ENCODE measurements at regions not wholly inside any gene's neighbourhood (a gene's known extent, or its start where the extent isn't known, plus 50 kb on each side); places are given as distances from the start of the nearest gene placed in this dataset.

DNA sequence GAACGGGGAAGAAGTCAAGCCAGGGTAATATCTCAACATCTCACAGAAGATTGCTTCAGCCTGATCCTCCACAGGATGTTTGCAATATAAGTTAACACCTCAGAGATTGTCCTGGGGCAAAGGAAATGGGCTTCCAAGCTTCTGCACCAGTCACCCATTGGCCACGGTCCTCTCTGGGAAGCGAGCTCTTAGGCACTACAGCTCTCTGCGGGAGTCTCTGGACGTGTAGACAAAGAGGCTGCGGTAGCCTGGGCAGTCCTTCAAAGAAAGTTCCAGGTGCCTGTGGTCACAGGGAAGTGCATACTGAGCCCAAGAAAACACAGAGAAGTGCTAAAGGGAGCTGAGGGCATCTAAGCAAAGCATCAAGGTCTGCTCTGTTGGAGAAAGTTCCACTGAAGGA is 805.7 kb downstream of the DIAPH3 start:
- Histone ChIP-seq H3K4me3 (ENCODE audit: low read length in 2 of 2) (no peak overlapping the region), H3K27ac (ENCODE audit: low read depth in 1 of 2, low read length in 1 of 2) (no peak overlapping the region), H3K4me1 (ENCODE audit: control insufficient read depth in 2 of 2, insufficient read depth in 2 of 2, low read length in 2 of 2) (no peaks in the 10 kb centered on the region), H3K36me3 (ENCODE audit: control insufficient read depth in 2 of 2, insufficient read depth in 2 of 2, low read length in 1 of 2) (no peaks in the 10 kb centered on the region), H3K27me3 (ENCODE audit: control insufficient read depth in 2 of 2, insufficient read depth in 1 of 2, low read length in 1 of 2) (no peaks in the 10 kb centered on the region), H3K9me3 (ENCODE audit: control insufficient read depth in 2 of 2, insufficient read depth in 1 of 2, low read length in 1 of 2) (no peaks in the 10 kb centered on the region)
- 94% methylated on average over 6 of the region's 6 CpGs for WGBS
- DNase-seq (ENCODE audit: low read depth in 6 of 9, low spot score in 9 of 9): no peak

DNA sequence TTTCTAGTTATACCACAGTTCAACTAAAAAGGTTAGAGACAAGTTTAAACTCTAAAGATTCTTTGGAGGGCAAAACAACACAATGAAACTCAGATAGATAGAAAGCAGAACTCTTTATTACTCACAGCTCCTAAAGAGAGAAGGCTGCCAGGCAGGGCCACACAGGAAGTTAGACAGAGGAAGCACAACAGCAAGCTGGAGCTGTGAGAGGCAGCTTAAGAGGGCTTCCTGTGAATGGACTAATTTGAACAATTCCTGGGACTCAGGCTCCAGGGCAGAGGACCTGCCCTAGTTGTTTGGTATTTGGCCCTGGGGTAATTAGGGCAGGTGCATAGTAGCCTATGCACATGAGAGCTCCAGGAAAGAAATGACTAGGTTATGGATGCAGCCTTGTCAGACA is 803.6 kb downstream of the DIAPH3 start:
- no peaks in the 10 kb centered on the region for H3K9me3 ChIP-seq (ENCODE audit: control insufficient read depth in 2 of 2, insufficient read depth in 1 of 2, low read length in 1 of 2)
- no peaks in the 10 kb centered on the region for H3K36me3 ChIP-seq (ENCODE audit: control insufficient read depth in 2 of 2, insufficient read depth in 2 of 2, low read length in 1 of 2)
- H3K4me1 ChIP-seq (ENCODE audit: control insufficient read depth in 2 of 2, insufficient read depth in 2 of 2, low read length in 2 of 2): no peaks in the 10 kb centered on the region
- no peaks in the 10 kb centered on the region for H3K27me3 ChIP-seq (ENCODE audit: control insufficient read depth in 2 of 2, insufficient read depth in 1 of 2, low read length in 1 of 2)
- no peak overlapping the region for H3K27ac ChIP-seq (ENCODE audit: low read depth in 1 of 2, low read length in 1 of 2)
- H3K4me3 ChIP-seq (ENCODE audit: low read length in 2 of 2): no peak overlapping the region
- peak in 2 of 9 donors; percentile 9 to 15 for DNase-seq (ENCODE audit: low read depth in 6 of 9, low spot score in 9 of 9)

GRCh38 chr13:59360916-59361315 is 802.8 kb downstream of the DIAPH3 start:
- Histone ChIP-seq H3K4me1 (ENCODE audit: control insufficient read depth in 2 of 2, insufficient read depth in 2 of 2, low read length in 2 of 2) (no peaks in the 10 kb centered on the region), H3K27ac (ENCODE audit: low read depth in 1 of 2, low read length in 1 of 2) (no peak overlapping the region), H3K27me3 (ENCODE audit: control insufficient read depth in 2 of 2, insufficient read depth in 1 of 2, low read length in 1 of 2) (no peaks in the 10 kb centered on the region), H3K36me3 (ENCODE audit: control insufficient read depth in 2 of 2, insufficient read depth in 2 of 2, low read length in 1 of 2) (no peaks in the 10 kb centered on the region), H3K9me3 (ENCODE audit: control insufficient read depth in 2 of 2, insufficient read depth in 1 of 2, low read length in 1 of 2) (no peaks in the 10 kb centered on the region), H3K4me3 (ENCODE audit: low read length in 2 of 2) (no peak overlapping the region)
- no peak for DNase-seq (ENCODE audit: low read depth in 6 of 9, low spot score in 9 of 9)

- 84% methylated on average over 3 of the region's 3 CpGs for WGBS
Observed at GRCh38 chr13:59363313-59363712, 800.4 kb downstream of the DIAPH3 start.

GRCh38 chr13:59363947-59364346 is 799.8 kb downstream of the DIAPH3 start:
- Histone ChIP-seq H3K4me1 (ENCODE audit: control insufficient read depth in 2 of 2, insufficient read depth in 2 of 2, low read length in 2 of 2) (no peaks in the 10 kb centered on the region), H3K27me3 (ENCODE audit: control insufficient read depth in 2 of 2, insufficient read depth in 1 of 2, low read length in 1 of 2) (no peaks in the 10 kb centered on the region), H3K27ac (ENCODE audit: low read depth in 1 of 2, low read length in 1 of 2) (no peak overlapping the region), H3K4me3 (ENCODE audit: low read length in 2 of 2) (no peak overlapping the region), H3K9me3 (ENCODE audit: control insufficient read depth in 2 of 2, insufficient read depth in 1 of 2, low read length in 1 of 2) (no peaks in the 10 kb centered on the region), H3K36me3 (ENCODE audit: control insufficient read depth in 2 of 2, insufficient read depth in 2 of 2, low read length in 1 of 2) (no peaks in the 10 kb centered on the region)
- 90% methylated on average over 4 of the region's 4 CpGs for WGBS
- DNase-seq (ENCODE audit: low read depth in 6 of 9, low spot score in 9 of 9): no peak

More at GRCh38 chr13:59363313-59363712, 800.4 kb downstream of the DIAPH3 start:
- Histone ChIP-seq H3K36me3 (ENCODE audit: control insufficient read depth in 2 of 2, insufficient read depth in 2 of 2, low read length in 1 of 2) (no peaks in the 10 kb centered on the region), H3K4me1 (ENCODE audit: control insufficient read depth in 2 of 2, insufficient read depth in 2 of 2, low read length in 2 of 2) (no peaks in the 10 kb centered on the region), H3K9me3 (ENCODE audit: control insufficient read depth in 2 of 2, insufficient read depth in 1 of 2, low read length in 1 of 2) (no peaks in the 10 kb centered on the region), H3K4me3 (ENCODE audit: low read length in 2 of 2) (no peak overlapping the region), H3K27ac (ENCODE audit: low read depth in 1 of 2, low read length in 1 of 2) (no peak overlapping the region), H3K27me3 (ENCODE audit: control insufficient read depth in 2 of 2, insufficient read depth in 1 of 2, low read length in 1 of 2) (no peaks in the 10 kb centered on the region)
- no peak for DNase-seq (ENCODE audit: low read depth in 6 of 9, low spot score in 9 of 9)

DNA sequence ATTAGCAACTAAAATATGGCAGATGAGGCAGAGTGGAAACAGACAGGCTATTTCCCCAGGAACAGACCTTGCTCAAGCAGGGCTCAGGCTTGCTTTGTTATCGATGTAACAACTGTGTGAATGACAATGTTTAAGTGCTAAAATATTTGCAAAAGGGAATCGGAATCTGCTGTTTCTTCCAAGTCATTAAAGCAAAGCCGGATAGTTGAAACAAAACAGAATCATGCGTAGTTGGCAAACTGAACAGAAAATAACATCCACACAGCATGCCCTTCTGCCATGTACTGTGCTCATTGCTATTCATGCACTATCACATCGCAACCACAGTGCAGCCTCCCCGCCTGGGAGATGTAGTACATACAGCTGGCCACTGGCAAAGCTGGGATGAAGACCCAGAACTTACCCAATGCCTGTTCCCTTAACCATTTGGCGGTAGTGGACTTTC is 799.1 kb downstream of the DIAPH3 start:
- no peak overlapping the region for H3K27ac ChIP-seq (ENCODE audit: low read depth in 1 of 2, low read length in 1 of 2)
- WGBS: 95% methylated on average over 7 of the region's 7 CpGs

DNA sequence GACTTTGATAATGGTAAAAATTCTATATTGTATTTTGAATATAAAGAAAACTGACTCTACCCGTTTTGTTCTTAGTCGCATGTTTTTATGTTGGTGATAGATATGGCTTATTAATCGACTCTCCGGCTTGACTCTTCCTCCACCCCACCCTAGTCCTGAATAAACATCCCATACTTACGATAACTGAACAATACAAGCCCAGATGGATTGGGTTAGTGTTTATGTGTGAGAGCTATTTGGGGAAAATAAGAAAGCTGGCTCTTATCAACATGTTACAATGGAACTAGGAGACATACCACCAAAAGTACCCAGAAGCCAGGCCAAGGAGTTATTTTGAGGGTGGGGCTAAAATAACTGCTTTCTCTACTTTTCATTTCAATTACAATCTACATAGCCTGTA is 796.3 kb downstream of the DIAPH3 start:
- WGBS: 97% methylated on average over 5 of the region's 5 CpGs
- no peak for DNase-seq (ENCODE audit: low read depth in 6 of 9, low spot score in 9 of 9)
- Histone ChIP-seq H3K4me1 (ENCODE audit: control insufficient read depth in 2 of 2, insufficient read depth in 2 of 2, low read length in 2 of 2) (no peaks in the 10 kb centered on the region), H3K27me3 (ENCODE audit: control insufficient read depth in 2 of 2, insufficient read depth in 1 of 2, low read length in 1 of 2) (no peaks in the 10 kb centered on the region), H3K27ac (ENCODE audit: low read depth in 1 of 2, low read length in 1 of 2) (no peak overlapping the region), H3K36me3 (ENCODE audit: control insufficient read depth in 2 of 2, insufficient read depth in 2 of 2, low read length in 1 of 2) (no peaks in the 10 kb centered on the region), H3K4me3 (ENCODE audit: low read length in 2 of 2) (no peak overlapping the region), H3K9me3 (ENCODE audit: control insufficient read depth in 2 of 2, insufficient read depth in 1 of 2, low read length in 1 of 2) (no peaks in the 10 kb centered on the region)

More for the DNA sequence above, 799.1 kb downstream of the DIAPH3 start:
- no peak overlapping the region for H3K4me3 ChIP-seq (ENCODE audit: low read length in 2 of 2)
- no peak for DNase-seq (ENCODE audit: low read depth in 6 of 9, low spot score in 9 of 9)
- no peaks in the 10 kb centered on the region for H3K27me3 ChIP-seq (ENCODE audit: control insufficient read depth in 2 of 2, insufficient read depth in 1 of 2, low read length in 1 of 2)
- H3K4me1 ChIP-seq (ENCODE audit: control insufficient read depth in 2 of 2, insufficient read depth in 2 of 2, low read length in 2 of 2): no peaks in the 10 kb centered on the region
- no peaks in the 10 kb centered on the region for H3K36me3 ChIP-seq (ENCODE audit: control insufficient read depth in 2 of 2, insufficient read depth in 2 of 2, low read length in 1 of 2)
- no peaks in the 10 kb centered on the region for H3K9me3 ChIP-seq (ENCODE audit: control insufficient read depth in 2 of 2, insufficient read depth in 1 of 2, low read length in 1 of 2)

DNA sequence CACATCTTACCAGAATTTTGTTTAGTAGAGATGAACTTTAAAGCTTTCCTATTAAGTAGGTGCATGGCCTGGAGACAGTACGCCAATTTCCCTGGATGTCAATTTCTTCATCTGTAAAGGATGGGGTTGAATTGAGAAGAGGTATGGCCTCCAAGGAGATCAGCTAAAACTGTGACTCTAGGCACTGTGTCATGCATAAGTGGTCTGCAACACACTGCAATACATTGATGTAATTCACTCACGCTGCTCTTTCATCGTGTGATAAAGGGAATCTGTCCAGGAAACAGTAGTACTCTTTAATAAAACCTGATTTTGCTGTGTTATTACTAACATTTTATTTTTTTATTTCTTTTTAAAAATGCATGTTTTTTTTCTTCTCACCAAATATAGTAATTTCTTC is 795.8 kb downstream of the DIAPH3 start:
- Histone ChIP-seq H3K4me1 (ENCODE audit: control insufficient read depth in 2 of 2, insufficient read depth in 2 of 2, low read length in 2 of 2) (no peaks in the 10 kb centered on the region), H3K27ac (ENCODE audit: low read depth in 1 of 2, low read length in 1 of 2) (no peak overlapping the region), H3K27me3 (ENCODE audit: control insufficient read depth in 2 of 2, insufficient read depth in 1 of 2, low read length in 1 of 2) (no peaks in the 10 kb centered on the region), H3K9me3 (ENCODE audit: control insufficient read depth in 2 of 2, insufficient read depth in 1 of 2, low read length in 1 of 2) (no peaks in the 10 kb centered on the region), H3K4me3 (ENCODE audit: low read length in 2 of 2) (no peak overlapping the region), H3K36me3 (ENCODE audit: control insufficient read depth in 2 of 2, insufficient read depth in 2 of 2, low read length in 1 of 2) (no peaks in the 10 kb centered on the region)
- no peak for DNase-seq (ENCODE audit: low read depth in 6 of 9, low spot score in 9 of 9)
- 98% methylated on average over 3 of the region's 3 CpGs for WGBS

DNA sequence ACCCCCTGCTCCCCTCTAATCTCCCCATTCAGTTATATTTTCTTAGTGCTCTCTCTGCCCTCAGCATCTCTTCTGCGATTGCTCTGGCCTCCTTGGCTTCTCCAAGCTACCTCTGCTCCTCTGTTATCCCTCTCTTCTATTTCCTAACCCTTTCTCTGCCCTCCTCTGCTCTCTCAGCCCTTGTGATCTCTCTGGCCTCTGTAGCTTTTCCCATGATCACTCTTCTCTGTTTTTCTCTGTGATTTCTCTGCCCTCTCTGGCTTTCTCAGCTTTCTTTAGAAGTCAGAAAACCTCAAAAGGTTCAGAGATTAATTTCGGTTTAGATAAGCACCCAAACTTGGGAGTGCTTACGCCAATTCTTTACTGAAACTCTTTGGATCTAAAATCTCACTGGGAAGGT is 795.0 kb downstream of the DIAPH3 start:
- WGBS: 95% methylated on average over 3 of the region's 3 CpGs
- Histone ChIP-seq H3K27ac (ENCODE audit: low read depth in 1 of 2, low read length in 1 of 2) (no peak overlapping the region), H3K4me3 (ENCODE audit: low read length in 2 of 2) (no peak overlapping the region), H3K27me3 (ENCODE audit: control insufficient read depth in 2 of 2, insufficient read depth in 1 of 2, low read length in 1 of 2) (no peaks in the 10 kb centered on the region), H3K9me3 (ENCODE audit: control insufficient read depth in 2 of 2, insufficient read depth in 1 of 2, low read length in 1 of 2) (no peaks in the 10 kb centered on the region), H3K36me3 (ENCODE audit: control insufficient read depth in 2 of 2, insufficient read depth in 2 of 2, low read length in 1 of 2) (no peaks in the 10 kb centered on the region), H3K4me1 (ENCODE audit: control insufficient read depth in 2 of 2, insufficient read depth in 2 of 2, low read length in 2 of 2) (no peaks in the 10 kb centered on the region)
- no peak for DNase-seq (ENCODE audit: low read depth in 6 of 9, low spot score in 9 of 9)

DNA sequence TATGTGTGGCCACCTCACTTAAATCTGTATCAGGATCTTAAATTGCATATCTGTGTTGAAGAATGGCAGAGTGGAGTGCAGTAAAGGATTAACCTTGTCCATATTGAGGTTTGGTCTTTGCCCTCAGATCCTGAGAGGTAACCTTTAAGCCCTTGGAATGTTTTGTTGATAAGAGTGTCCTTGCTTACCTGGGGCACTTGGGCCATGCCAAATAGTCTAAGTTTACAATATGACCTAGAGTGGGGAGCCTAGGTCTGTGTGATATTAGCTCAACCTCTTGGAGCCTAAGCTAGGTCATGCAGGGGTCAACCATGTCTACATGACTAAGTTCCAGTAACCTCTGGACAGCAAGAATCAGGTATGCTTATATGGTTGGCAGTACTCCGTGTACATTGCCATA is 792.5 kb downstream of the DIAPH3 start:
- Histone ChIP-seq H3K27ac (ENCODE audit: low read depth in 1 of 2, low read length in 1 of 2) (no peak overlapping the region), H3K9me3 (ENCODE audit: control insufficient read depth in 2 of 2, insufficient read depth in 1 of 2, low read length in 1 of 2) (no peaks in the 10 kb centered on the region), H3K4me3 (ENCODE audit: low read length in 2 of 2) (no peak overlapping the region), H3K27me3 (ENCODE audit: control insufficient read depth in 2 of 2, insufficient read depth in 1 of 2, low read length in 1 of 2) (no peaks in the 10 kb centered on the region), H3K36me3 (ENCODE audit: control insufficient read depth in 2 of 2, insufficient read depth in 2 of 2, low read length in 1 of 2) (no peaks in the 10 kb centered on the region), H3K4me1 (ENCODE audit: control insufficient read depth in 2 of 2, insufficient read depth in 2 of 2, low read length in 2 of 2) (no peaks in the 10 kb centered on the region)
- WGBS: 96% methylated on average over 1 of the region's 1 CpG
- no peak for DNase-seq (ENCODE audit: low read depth in 6 of 9, low spot score in 9 of 9)

Data from thymus (tissue), 11 donors.